OCI-LY1 (cell line): ENCODE measurements at regions not wholly inside any gene's neighbourhood (a gene's known extent, or its start where the extent isn't known, plus 50 kb on each side); places are given as distances from the start of the nearest gene placed in this dataset.

Experiments used
- H2AFZ ChIP-seq: fragments of 200-600 bp; sonication (generic), shearing (Covaris generic); 2 replicates; pipeline ENCODE4 v1.6.0; 2014; ENCODE audit warnings: antibody characterized with exemption, mild to moderate bottlenecking, low read length
- H3F3A ChIP-seq: fragments of 200-600 bp; sonication (generic), shearing (Covaris generic); 2 replicates; pipeline ENCODE4 v1.6.0; 2014; ENCODE audit warnings: mild to moderate bottlenecking, antibody characterized with exemption, low read length, moderate library complexity; ENCODE audit not compliant: insufficient read depth
- H3K27ac ChIP-seq: fragments of 200-600 bp; sonication (generic); 2 replicates; pipeline ENCODE4 v1.5.1; 2014; ENCODE audit warnings: low read length, mixed run types, mild to moderate bottlenecking, low read depth; ENCODE audit not compliant: poor library complexity, severe bottlenecking
- H3K27me3 ChIP-seq: fragments of 200-600 bp; sonication (generic); 2 replicates; pipeline ENCODE4 v1.6.0; 2014; ENCODE audit warnings: antibody characterized with exemption, mild to moderate bottlenecking, low read length, moderate library complexity; ENCODE audit not compliant: insufficient read depth
- H3K36me3 ChIP-seq: fragments of 200-600 bp; sonication (generic); 2 replicates; pipeline ENCODE4 v1.6.1; 2014; ENCODE audit warnings: mild to moderate bottlenecking, antibody characterized with exemption, low read length, moderate library complexity, mixed read lengths; ENCODE audit not compliant: insufficient read depth
- H3K4me1 ChIP-seq: fragments of 200-600 bp; sonication (generic); 2 replicates; pipeline ENCODE4 v1.5.1; 2014; ENCODE audit warnings: mild to moderate bottlenecking, low read length, moderate library complexity; ENCODE audit not compliant: insufficient read depth, severe bottlenecking
- H3K4me2 ChIP-seq: fragments of 200-600 bp; sonication (generic), shearing (Covaris generic); 2 replicates; pipeline ENCODE4 v1.6.1; 2014; ENCODE audit warnings: low read length
- H3K4me3 ChIP-seq: fragments of 200-600 bp; sonication (generic); 2 replicates; pipeline ENCODE4 v1.5.1; 2014; ENCODE audit warnings: low read length, low read depth, mild to moderate bottlenecking, mixed read lengths; ENCODE audit not compliant: poor library complexity, severe bottlenecking
- H3K79me2 ChIP-seq: fragments of 200-600 bp; shearing (Covaris generic); 2 replicates; pipeline ENCODE4 v1.6.1; 2016; ENCODE audit warnings: mixed run types, low read length, mixed read lengths; ENCODE audit not compliant: insufficient read depth
- H3K9ac ChIP-seq: fragments of 200-600 bp; sonication (generic), shearing (Covaris generic); 2 replicates; pipeline ENCODE4 v1.6.1; 2014; ENCODE audit warnings: mild to moderate bottlenecking, low read length, mixed read lengths
- H3K9me2 ChIP-seq: fragments of 200-600 bp; sonication (generic), shearing (Covaris generic); 2 replicates; pipeline ENCODE4 v1.6.1; 2014; ENCODE audit warnings: low read depth, mild to moderate bottlenecking, low read length, mixed read lengths
- H3K9me3 ChIP-seq: fragments of 200-600 bp; shearing (Covaris generic); 2 replicates; pipeline ENCODE4 v1.6.1; 2014; ENCODE audit warnings: low read length, mixed read lengths
- H4K20me1 ChIP-seq: fragments of 200-600 bp; sonication (generic), shearing (Covaris generic); 2 replicates; pipeline ENCODE4 v1.6.0; 2016; ENCODE audit warnings: mild to moderate bottlenecking, low read length; ENCODE audit not compliant: insufficient read depth
- EZH2 ChIP-seq: fragments of 200-600 bp; sonication (generic), shearing (Covaris generic); IDR thresholded peaks from 2 replicates; pipeline ENCODE4 v1.8.0; 2017; ENCODE audit warnings: borderline replicate concordance, mixed run types, mild to moderate bottlenecking, antibody characterized with exemption, low read length, moderate library complexity, mixed read lengths
- TF ChIP-seq, protein P1 (sequence below): fragments of 200-600 bp; sonication (generic), shearing (Covaris generic); IDR thresholded peaks from 2 replicates; pipeline ENCODE4 v1.5.1; 2017; ENCODE audit warnings: mild to moderate bottlenecking, antibody characterized with exemption, low read length, moderate library complexity, mixed read lengths

DNA sequence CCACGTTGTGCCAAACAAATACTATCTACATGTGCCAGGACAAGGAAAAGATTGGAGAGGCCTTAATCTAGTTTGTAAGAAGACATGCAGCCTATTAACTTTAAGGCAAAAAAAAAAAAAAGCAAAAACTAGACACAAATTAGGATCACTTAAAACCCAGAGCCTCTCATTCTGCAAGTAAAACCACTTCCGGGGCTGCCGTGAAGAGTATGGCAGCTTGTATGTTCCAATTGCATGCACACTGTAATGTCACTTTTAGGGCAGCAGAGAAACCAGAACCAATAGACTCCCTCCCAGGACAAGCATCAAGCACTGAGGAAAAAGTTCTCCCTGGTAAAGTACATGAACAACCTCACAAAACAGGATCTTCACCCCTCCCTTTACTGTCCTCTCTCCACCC, 70.6 kb downstream of the RSL24D1 start:
- TF ChIP-seq, protein P1, sequence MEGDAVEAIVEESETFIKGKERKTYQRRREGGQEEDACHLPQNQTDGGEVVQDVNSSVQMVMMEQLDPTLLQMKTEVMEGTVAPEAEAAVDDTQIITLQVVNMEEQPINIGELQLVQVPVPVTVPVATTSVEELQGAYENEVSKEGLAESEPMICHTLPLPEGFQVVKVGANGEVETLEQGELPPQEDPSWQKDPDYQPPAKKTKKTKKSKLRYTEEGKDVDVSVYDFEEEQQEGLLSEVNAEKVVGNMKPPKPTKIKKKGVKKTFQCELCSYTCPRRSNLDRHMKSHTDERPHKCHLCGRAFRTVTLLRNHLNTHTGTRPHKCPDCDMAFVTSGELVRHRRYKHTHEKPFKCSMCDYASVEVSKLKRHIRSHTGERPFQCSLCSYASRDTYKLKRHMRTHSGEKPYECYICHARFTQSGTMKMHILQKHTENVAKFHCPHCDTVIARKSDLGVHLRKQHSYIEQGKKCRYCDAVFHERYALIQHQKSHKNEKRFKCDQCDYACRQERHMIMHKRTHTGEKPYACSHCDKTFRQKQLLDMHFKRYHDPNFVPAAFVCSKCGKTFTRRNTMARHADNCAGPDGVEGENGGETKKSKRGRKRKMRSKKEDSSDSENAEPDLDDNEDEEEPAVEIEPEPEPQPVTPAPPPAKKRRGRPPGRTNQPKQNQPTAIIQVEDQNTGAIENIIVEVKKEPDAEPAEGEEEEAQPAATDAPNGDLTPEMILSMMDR = no peak
- TF ChIP-seq EZH2 = no peak
- no peak overlapping the region for H3K4me3 ChIP-seq
- H3K9me2 ChIP-seq = no peaks in the 10 kb centered on the region
- no peak overlapping the region for H3K4me2 ChIP-seq
- no peaks in the 10 kb centered on the region for H4K20me1 ChIP-seq
- no peaks in the 10 kb centered on the region for H3F3A ChIP-seq
- H3K36me3 ChIP-seq = no peaks in the 10 kb centered on the region
- H3K27me3 ChIP-seq = no peaks in the 10 kb centered on the region
- H3K27ac ChIP-seq = no peak overlapping the region
- no peaks in the 10 kb centered on the region for H3K9me3 ChIP-seq
- no peak overlapping the region for H3K9ac ChIP-seq
- no peaks in the 10 kb centered on the region for H3K79me2 ChIP-seq
- no peaks in the 10 kb centered on the region for H3K4me1 ChIP-seq
- H2AFZ ChIP-seq = no peak overlapping the region

DNA sequence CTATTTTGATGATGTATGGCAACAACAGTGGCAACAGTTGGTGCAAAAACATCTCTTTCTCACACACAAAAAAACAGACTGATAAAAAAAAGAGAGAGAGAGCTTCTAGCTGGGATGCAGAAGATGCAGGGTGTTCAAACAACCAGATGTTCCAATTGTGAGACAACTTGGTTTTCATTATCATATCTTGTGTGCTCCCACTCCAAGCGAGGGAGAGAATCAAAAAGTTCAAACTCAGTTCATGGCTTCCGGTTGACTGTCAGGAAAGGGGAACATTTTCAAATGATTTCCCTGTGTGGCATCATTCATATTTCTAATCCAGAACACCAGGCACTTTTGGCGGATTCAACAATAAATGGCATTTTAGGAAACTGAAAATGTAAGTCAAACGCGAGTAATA, 72.1 kb downstream of the RSL24D1 start:
- no peaks in the 10 kb centered on the region for H3K79me2 ChIP-seq
- H3K36me3 ChIP-seq = no peaks in the 10 kb centered on the region
- no peaks in the 10 kb centered on the region for H3K9me2 ChIP-seq
- H3K9ac ChIP-seq = no peak overlapping the region
- TF ChIP-seq, protein P1 = no peak
- TF ChIP-seq EZH2 = no peak
- no peak overlapping the region for H3K4me2 ChIP-seq
- H4K20me1 ChIP-seq = no peaks in the 10 kb centered on the region
- H3F3A ChIP-seq = no peaks in the 10 kb centered on the region
- H3K4me1 ChIP-seq = no peaks in the 10 kb centered on the region
- H2AFZ ChIP-seq = no peak overlapping the region
- H3K27me3 ChIP-seq = no peaks in the 10 kb centered on the region
- H3K27ac ChIP-seq = no peak overlapping the region
- no peak overlapping the region for H3K4me3 ChIP-seq
- H3K9me3 ChIP-seq = no peaks in the 10 kb centered on the region

DNA sequence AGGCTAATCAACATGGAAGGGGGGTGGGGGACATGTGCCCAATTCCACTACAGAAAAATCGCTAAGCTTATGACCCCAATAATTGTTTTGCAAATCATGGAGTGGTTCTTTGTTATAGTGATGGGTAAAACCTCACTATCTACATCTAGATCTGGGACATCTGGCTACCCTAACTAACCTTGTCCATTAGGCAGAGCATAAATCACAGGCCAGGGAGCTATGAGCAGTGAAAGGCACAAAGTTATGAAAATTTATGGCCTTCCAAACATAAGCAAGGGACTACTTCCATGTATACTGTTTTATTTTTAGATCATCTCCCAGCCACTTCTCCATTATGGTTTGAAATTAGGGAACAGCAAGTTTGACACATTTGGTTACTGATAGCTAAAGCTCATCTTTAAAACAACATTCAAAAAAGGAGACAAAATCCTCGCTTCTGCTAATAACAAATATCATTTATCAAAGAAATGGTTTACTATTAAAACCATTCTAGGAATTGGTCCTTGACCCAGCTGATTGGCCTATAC, 78.3 kb downstream of the RSL24D1 start:
- Histone ChIP-seq H3K9me3 (no peaks in the 10 kb centered on the region), H3K4me1 (no peaks in the 10 kb centered on the region), H3F3A (no peaks in the 10 kb centered on the region), H3K27me3 (no peaks in the 10 kb centered on the region), H3K79me2 (no peaks in the 10 kb centered on the region), H2AFZ (no peak overlapping the region), H4K20me1 (no peaks in the 10 kb centered on the region), H3K9me2 (no peaks in the 10 kb centered on the region), H3K9ac (no peak overlapping the region), H3K4me2 (no peak overlapping the region), H3K27ac (no peak overlapping the region), H3K4me3 (no peak overlapping the region), H3K36me3 (no peaks in the 10 kb centered on the region)
- TF ChIP-seq EZH2 = no peak

DNA sequence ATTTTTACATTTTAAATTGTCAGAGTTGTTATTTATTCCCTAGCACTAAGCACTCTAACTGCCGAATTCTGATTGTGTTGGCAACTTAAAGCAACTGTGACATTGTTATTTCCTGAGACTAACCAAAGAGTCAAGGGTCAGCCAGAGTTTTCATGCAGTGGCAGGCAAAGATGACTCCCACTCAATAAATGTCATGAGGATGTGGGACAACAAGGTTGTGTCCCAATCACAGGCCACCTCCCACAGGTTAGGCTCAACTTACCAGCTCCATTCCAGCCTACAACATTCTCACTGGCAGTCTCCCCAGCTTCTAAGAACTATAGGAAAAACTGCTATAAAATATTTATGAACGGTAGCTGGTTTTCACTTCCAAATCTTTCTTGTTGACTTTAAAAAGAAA, 80.1 kb downstream of the RSL24D1 start:
- TF ChIP-seq, protein P1 = no peak
- TF ChIP-seq EZH2 = no peak
- no peaks in the 10 kb centered on the region for H3F3A ChIP-seq
- no peaks in the 10 kb centered on the region for H3K4me1 ChIP-seq
- no peaks in the 10 kb centered on the region for H4K20me1 ChIP-seq
- H3K9me2 ChIP-seq = no peaks in the 10 kb centered on the region
- no peak overlapping the region for H3K4me3 ChIP-seq
- no peak overlapping the region for H2AFZ ChIP-seq
- no peaks in the 10 kb centered on the region for H3K27me3 ChIP-seq
- no peaks in the 10 kb centered on the region for H3K9me3 ChIP-seq
- no peak overlapping the region for H3K27ac ChIP-seq
- H3K4me2 ChIP-seq = no peak overlapping the region
- H3K79me2 ChIP-seq = no peaks in the 10 kb centered on the region
- no peaks in the 10 kb centered on the region for H3K36me3 ChIP-seq
- no peak overlapping the region for H3K9ac ChIP-seq
